ENCODE measurements at regions not wholly inside any gene's neighbourhood (a gene's known extent, or its start where the extent isn't known, plus 50 kb on each side); places are given as distances from the start of the nearest gene placed in this dataset.

- Histone ChIP-seq H2AFZ (ENCODE audit: low read length) (no peak overlapping the region), H3K23me2 (ENCODE audit: low read depth, low read length) (0 out of 2 replicates have a peak, but pooled peaks cover 2% of the 10 kb centered on the region), H3K4ac (replicated peaks; ENCODE audit: insufficient read length, low read depth, low read length) (no peak overlapping the region), H3K9ac (replicated peaks in 1 of 4; ENCODE audit: extremely low read depth in 1 of 4, low read depth in 3 of 4, low read length in 3 of 4) (no peak overlapping the region), H2AK5ac (ENCODE audit: low read depth, low read length) (no peak overlapping the region), H2BK5ac (ENCODE audit: low read depth, low read length) (no peak overlapping the region), H3K36me3 (ENCODE audit: control insufficient read depth in 2 of 4, insufficient read depth in 4 of 4, low read length in 3 of 4) (no peaks in the 10 kb centered on the region), H2BK12ac (ENCODE audit: low read depth, low read length) (no peak overlapping the region), H3K27me3 (replicated peaks in 1 of 4; ENCODE audit: control insufficient read depth in 3 of 4, extremely low read depth in 1 of 4, insufficient read depth in 3 of 4, low read length in 3 of 4) (no peaks in the 10 kb centered on the region; a peak in 1 of 7 replicates), H4K5ac (ENCODE audit: insufficient read length, low read depth, low read length) (no peak overlapping the region), H3K4me1 (replicated peaks in 1 of 4; ENCODE audit: control insufficient read depth in 3 of 4, insufficient read depth in 4 of 4, low read length in 3 of 4) (peaks cover 0 to 9% (median 7%) of the 10 kb centered on the region in 4 experiments; a peak in 4 of 7 replicates), H3K79me1 (ENCODE audit: low read depth, low read length) (no peaks in the 10 kb centered on the region), H3K4me2 (ENCODE audit: insufficient read depth in 1 of 2, low read depth in 2 of 2, low read length in 2 of 2) (no peak overlapping the region), H3K27ac (ENCODE audit: low read depth, low read length) (no peak overlapping the region), H3K14ac (ENCODE audit: insufficient read length) (no peak overlapping the region), H2BK120ac (replicated peaks; ENCODE audit: low read depth, low read length) (no peak overlapping the region), H3K23ac (ENCODE audit: insufficient read length) (no peak overlapping the region), H4K20me1 (replicated peaks in 1 of 2; ENCODE audit: control insufficient read depth in 1 of 2, insufficient read depth in 2 of 2, low read length in 2 of 2) (no peaks in the 10 kb centered on the region), H2BK15ac (ENCODE audit: low read length) (no peak overlapping the region), H4K8ac (ENCODE audit: extremely low read depth, insufficient read depth, low read length) (no peak overlapping the region), H3K79me2 (ENCODE audit: control insufficient read depth in 1 of 2, insufficient read depth in 2 of 2, low read length in 2 of 2) (no peaks in the 10 kb centered on the region), H3K9me3 (ENCODE audit: insufficient read depth in 2 of 2, low read depth in 1 of 2, low read length in 1 of 2) (no peaks in the 10 kb centered on the region), H3K18ac (ENCODE audit: extremely low read depth, low read length) (no peak overlapping the region), H4K91ac (replicated peaks; ENCODE audit: insufficient read length, low read length) (no peak overlapping the region), H3K56ac (replicated peaks; ENCODE audit: insufficient read length, low read depth, low read length) (no peak overlapping the region), H2BK20ac (ENCODE audit: low read length) (no peak overlapping the region), H3K4me3 (ENCODE audit: extremely low read depth in 1 of 4, insufficient read depth in 2 of 4, low read depth in 3 of 4, low read length in 4 of 4) (no peak overlapping the region)
- no peak for TF ChIP-seq ZNF274 (IDR thresholded peaks at IDR 0.05; ENCODE audit: borderline replicate concordance, extremely low read depth, low read length)
- TF ChIP-seq KDM5A (IDR thresholded peaks at IDR 0.05; ENCODE audit: low read length): no peak
- no peak for TF ChIP-seq BCL11A (IDR thresholded peaks at IDR 0.05; ENCODE audit: low read depth in 2 of 2, low read length in 2 of 2)
- no peak for TF ChIP-seq MAX (IDR thresholded peaks at IDR 0.05)
- WGBS, 2 experiments (ENCODE audit: extremely low coverage in 1 of 2, insufficient coverage in 1 of 2, insufficient read length in 1 of 2, insufficient replicate concordance in 2 of 2, low coverage in 1 of 2, low lambda C conversion rate in 2 of 2, missing lambda C conversion rate in 1 of 2): 83% methylated on average over 5 of the region's 5 CpGs; no CpG with 5 or more reads in 1 of the 2 experiments
- ChIA-PET CTCF (ENCODE audit: partially characterized antibody) (interaction anchor here (1.2 to 1.5 kb wide), 2 partner anchors 289 to 294 kb away, joined by 3 read pairs; no protein-coding TSS in a partner anchor), POLR2A (ENCODE audit: partially characterized antibody) (no interaction called here)
- no peak for DNase-seq (ENCODE audit: low read depth in 1 of 2, low spot score in 2 of 2)
- FAIRE-seq: no peak
Measured at GRCh38 chr10:94210440-94211168, 152.1 kb downstream of the NOC3L start.

Measured in H1 (cell line).